Fibroblast of skin of right biceps (primary cell): ENCODE measurements at regions not wholly inside any gene's neighbourhood (a gene's known extent, or its start where the extent isn't known, plus 50 kb on each side); places are given as distances from the start of the nearest gene placed in this dataset.

ENCODE experiments used
- DNase-seq: peaks from one replicate; pipeline ENCODE4 v3.0.0-alpha.2; 2013

DNA sequence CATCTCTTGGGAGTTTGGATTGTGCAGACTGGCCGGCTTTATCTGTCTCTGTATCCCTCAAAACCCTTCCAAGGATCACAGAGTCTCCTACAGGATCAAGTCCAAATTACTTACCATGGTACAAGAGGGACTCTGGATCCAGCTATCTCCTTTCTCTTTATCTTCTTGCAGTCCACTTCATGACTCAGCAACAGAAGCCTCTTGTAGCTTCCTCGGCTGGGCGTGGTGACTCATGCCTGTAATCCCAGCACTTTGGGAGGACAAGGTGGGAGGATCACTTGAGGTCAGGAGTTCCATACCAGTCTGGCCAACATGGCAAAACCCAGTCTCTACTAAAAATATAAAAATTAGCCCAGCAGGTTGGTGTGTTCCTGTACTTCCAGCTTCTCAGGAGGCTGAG lies 189.7 kb downstream of the BCAT1 start:
- DNase-seq: peak; percentile 44

GRCh38 chr12:24756479-24757024 lies 192.3 kb downstream of the BCAT1 start:
- DNase-seq: no peak

- DNase-seq: peak; percentile 91
These were observed 193.9 kb downstream of the BCAT1 start for GRCh38 chr12:24754690-24755638.

- no peak for DNase-seq
These were observed 196.0 kb downstream of the BCAT1 start for GRCh38 chr12:24752763-24753462.

DNA sequence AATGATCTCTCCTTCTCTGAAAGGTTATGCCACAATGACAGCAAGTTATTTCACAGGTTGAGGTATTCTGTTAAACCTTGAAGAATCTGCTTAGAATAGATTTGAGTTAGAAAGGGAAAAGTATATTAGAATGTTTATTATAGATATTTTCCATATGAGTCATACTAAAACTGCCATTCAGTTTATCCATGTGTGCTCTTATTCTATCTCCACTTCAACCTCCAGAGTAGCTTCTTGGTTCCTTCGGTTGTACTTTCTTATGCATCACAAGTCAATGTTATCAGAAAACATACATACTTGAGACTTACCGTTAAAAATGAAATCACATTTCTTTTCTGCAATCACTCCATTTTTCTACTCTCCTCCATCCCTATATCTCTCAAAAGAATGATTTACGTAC lies 197.7 kb downstream of the BCAT1 start:
- DNase-seq: peak; percentile 30

DNA sequence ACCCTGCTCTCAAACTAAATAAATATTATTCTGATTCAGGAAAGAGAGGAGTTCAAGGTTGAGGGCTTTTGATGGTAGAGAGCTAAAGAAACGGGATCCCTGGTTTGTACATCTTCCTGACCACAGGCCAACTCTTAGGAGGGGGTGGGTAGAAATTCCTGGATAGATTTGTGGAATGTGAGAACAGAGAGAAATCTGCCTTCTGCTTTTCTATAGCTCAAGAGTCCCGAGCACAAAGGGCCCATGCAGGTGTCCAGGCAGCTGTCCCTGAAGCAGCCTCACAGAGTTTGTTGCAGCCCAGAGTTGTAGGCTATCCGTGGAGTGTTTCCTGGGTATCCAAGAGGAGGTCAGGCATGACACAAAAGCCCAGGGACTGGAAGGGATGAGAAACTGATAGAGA lies 198.6 kb downstream of the BCAT1 start:
- DNase-seq: peak; percentile 32

- DNase-seq: no peak
These were observed 199.7 kb downstream of the BCAT1 start for GRCh38 chr12:24749171-24749570.

GRCh38 chr12:24748326-24748725 lies 200.6 kb downstream of the BCAT1 start:
- DNase-seq: no peak

GRCh38 chr12:24746864-24747263 lies 202.0 kb downstream of the BCAT1 start:
- no peak for DNase-seq

GRCh38 chr12:24746006-24746671 lies 202.8 kb downstream of the BCAT1 start:
- no peak for DNase-seq

- peak; percentile 23 for DNase-seq
These were observed 204.7 kb downstream of the BCAT1 start for GRCh38 chr12:24743941-24744793.

GRCh38 chr12:24742378-24742777 lies 206.5 kb downstream of the BCAT1 start:
- no peak for DNase-seq

- no peak for DNase-seq
These were observed 207.7 kb downstream of the BCAT1 start for GRCh38 chr12:24741216-24741615.

- no peak for DNase-seq
These were observed 209.7 kb downstream of the BCAT1 start for GRCh38 chr12:24739106-24739779.

DNA sequence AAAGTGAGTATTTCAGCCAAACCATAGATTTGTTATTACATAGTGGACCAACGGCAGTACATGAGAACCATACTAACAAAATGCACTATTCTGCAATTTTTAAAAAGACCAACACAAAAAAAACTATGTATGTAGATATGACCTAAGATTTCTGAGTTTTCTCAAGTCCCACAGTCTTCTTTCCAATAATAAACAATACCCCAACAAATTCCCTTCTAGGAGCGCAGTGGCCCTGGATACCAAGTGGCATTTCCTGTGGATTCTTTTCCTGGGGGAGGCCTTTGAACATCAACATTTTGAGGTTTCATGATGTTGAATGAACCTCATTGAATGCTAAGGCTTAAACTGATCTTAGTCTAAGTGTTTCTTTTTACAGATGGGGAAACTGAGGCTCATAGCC lies 210.5 kb downstream of the BCAT1 start:
- DNase-seq: peak; percentile 17

DNA sequence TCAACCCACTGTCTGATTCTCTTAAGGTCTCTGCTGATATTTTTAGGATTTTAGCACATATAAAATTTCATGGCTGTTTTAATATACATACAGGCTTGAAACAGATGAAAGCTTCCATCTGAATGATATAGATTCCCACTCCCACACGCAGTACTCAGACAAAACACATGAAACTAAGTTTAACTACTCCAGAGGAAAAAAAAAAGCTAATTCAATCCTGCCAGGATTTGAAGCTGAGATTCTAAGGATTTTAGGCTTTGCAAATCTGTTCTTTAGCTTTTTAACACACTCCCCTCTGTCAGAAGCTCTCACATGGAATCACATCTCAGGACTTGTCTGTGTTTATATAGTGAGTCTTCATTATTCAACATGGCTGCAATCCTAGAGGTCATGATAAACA lies 217.3 kb downstream of the BCAT1 start:
- DNase-seq: no peak

DNA sequence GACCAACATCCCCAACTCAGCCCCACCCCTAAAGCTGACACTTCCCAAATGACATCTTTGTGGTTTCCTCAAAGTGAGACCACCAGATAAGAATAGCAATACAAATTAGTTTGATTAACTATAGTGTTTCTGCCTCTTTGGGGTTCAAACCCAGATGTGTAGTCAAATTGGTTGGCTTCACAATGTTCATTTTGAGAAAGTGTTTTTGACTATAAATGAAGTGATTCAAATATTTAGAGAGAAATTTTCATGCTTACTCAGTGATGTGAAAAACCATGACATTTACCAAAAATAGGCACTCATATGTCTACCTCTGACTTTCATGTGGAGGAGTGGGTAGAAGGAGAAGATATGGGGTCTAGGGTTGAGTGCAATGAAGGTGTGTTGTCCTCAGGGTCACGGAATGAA lies 218.4 kb downstream of the BCAT1 start:
- DNase-seq: no peak

DNA sequence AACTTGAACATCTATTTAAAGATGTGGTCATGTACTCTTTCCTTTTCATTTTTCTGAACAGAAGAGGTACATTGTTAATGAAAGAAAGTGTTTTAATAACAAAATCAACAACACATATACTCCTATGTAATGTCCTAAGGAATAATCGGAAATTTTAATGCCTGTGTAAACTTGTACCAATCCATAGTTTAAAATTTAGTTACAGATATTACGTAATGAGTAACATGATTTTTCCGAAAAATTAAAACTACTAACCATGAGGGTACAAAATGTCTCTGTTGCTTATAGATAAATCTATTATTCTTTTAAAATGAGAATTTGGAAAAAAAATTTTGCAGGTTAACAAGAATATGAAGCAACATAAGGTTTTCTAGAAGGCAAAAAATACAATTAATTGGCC lies 220.1 kb downstream of the BCAT1 start:
- DNase-seq: no peak

- peak; percentile 22 for DNase-seq
These were observed 220.5 kb downstream of the BCAT1 start for GRCh38 chr12:24728366-24728765.

GRCh38 chr12:24725616-24726015 lies 223.3 kb downstream of the BCAT1 start:
- DNase-seq: no peak

DNA sequence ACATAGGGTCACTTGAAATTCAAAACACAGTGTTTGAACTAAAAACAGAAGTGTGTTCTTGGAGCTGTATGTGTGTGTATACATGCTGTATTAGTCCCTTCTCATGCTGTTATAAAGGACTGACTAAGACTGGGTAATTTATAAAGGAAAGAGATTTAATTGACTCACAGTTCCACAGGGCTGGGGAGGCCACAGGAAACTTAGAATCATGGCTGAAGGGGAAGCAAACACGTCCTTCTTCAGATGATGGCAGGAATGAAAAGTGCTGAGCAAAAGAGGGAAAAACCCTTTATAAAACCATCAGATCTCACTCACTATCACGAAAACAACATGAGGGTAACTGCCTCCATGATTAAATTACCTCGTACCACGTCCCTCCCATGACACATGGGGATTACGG lies 224.1 kb downstream of the BCAT1 start:
- no peak for DNase-seq

DNA sequence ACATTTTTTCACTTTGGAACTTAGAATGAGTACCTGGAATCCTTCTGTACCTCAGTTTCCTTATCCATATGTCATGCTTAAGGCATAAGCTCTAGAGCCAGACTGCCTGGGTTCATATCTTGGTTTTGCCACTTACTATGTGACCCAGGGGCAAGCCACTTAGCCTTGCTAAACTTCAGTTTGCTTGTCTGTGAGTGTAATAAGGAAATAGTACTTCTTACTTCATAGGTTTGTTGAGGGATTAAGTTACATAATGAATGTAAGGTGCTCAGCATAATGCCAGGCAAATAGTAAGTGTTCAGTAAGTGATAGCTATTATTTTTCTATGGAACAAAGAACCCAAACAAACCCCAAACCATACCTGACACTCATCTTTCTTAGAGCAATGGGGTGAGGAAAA lies 225.1 kb downstream of the BCAT1 start:
- no peak for DNase-seq
